K562 (cell line): ENCODE measurements at regions not wholly inside any gene's neighbourhood (a gene's known extent, or its start where the extent isn't known, plus 50 kb on each side); places are given as distances from the start of the nearest gene placed in this dataset.

Source experiments
- ATAC-seq: fragments of 200-7000 bp; cut with Tn5 transposase; 3 replicates; pipeline ENCODE4 v1.9.1; 2020; ENCODE audit warnings: moderate library complexity
- BruUV-seq: library from RNA; stranded (reverse); fragments of 400-500 nt; replicated peaks from 2 replicates; lab custom pipeline; 2021; lab: Mats Ljungman, UMichigan
- CTCF ChIA-PET: fragments of 300-600 bp; formaldehyde crosslinking; extraction: SDS; loops from one replicate; lab custom pipeline; 2021; ENCODE audit warnings: low intra/inter-chr PET ratio; lab: Yijun Ruan, JAX
- POLR2A ChIA-PET: fragments of 300-600, 350-650 bp; sonication (Branson Sonifier 250); formaldehyde crosslinking; extraction: SDS; loops from one replicate; lab custom pipeline; 2021; ENCODE audit warnings: antibody characterized with exemption, inconsistent platforms; lab: Yijun Ruan, JAX
- DNase-seq, 4 experiments: peaks; one replicate each; pipeline versions ENCODE4 v3.0.0 to v3.0.0-alpha.2; 2011 to 2018; ENCODE audit warnings: low spot score in 3 of 4, mixed read lengths in 3 of 4; ENCODE audit errors: extremely low read depth in 1 of 4
- FAIRE-seq: peaks from 2 replicates; lab custom pipeline; 2011; peaks lifted over from hg19 to GRCh38; lab: Jason Lieb, UNC
- H2AFZ ChIP-seq: 2 replicates; pipeline ENCODE4 v1.6.0; 2011; ENCODE audit warnings: low read depth, low read length, control low read depth, inconsistent platforms
- H3K27ac ChIP-seq: fragments of 200-600 bp; 3 replicates; pipeline ENCODE4 v1.8.0; 2011; ENCODE audit warnings: low read depth, mild to moderate bottlenecking, control low read depth, inconsistent platforms, low read length, moderate library complexity, mixed read lengths; ENCODE audit errors: extremely low read depth
- H3K27me3 ChIP-seq, 2 experiments: fragments of 300-600 bp in 1 of 2; 2 replicates in 1 of 2; 3 replicates in 1 of 2; pipeline versions ENCODE4 v1.6.0 to v1.8.0; 2011; ENCODE audit warnings: inconsistent platforms in 2 of 2, low read length in 2 of 2, mild to moderate bottlenecking in 1 of 2, mixed read lengths in 1 of 2, moderate library complexity in 1 of 2; ENCODE audit not compliant: control insufficient read depth in 2 of 2, insufficient read depth in 2 of 2
- H3K36me3 ChIP-seq: fragments of 300-600 bp; 3 replicates; pipeline ENCODE4 v1.8.0; 2011; ENCODE audit warnings: mild to moderate bottlenecking, low read length, inconsistent platforms; ENCODE audit not compliant: control insufficient read depth, insufficient read depth
- H3K4me1 ChIP-seq, 2 experiments: fragments of 200-600 bp in 1 of 2; replicated peaks in 1 of 2; 2 replicates in 1 of 2; 3 replicates in 1 of 2; pipeline versions ENCODE4 v1.5.1 to v1.8.0; 2011; ENCODE audit warnings: inconsistent platforms in 2 of 2, low read length in 2 of 2, mild to moderate bottlenecking in 1 of 2, mixed read lengths in 1 of 2, moderate library complexity in 1 of 2; ENCODE audit not compliant: control insufficient read depth in 2 of 2, insufficient read depth in 2 of 2
- H3K4me2 ChIP-seq: 2 replicates; pipeline ENCODE4 v1.6.1; 2011; ENCODE audit warnings: low read length, control low read depth, inconsistent platforms, mixed read lengths; ENCODE audit not compliant: insufficient read depth
- H3K4me3 ChIP-seq: fragments of 200-600 bp; sonication (generic), shearing (Covaris generic); 2 replicates; pipeline ENCODE4 v1.5.1; 2016; ENCODE audit warnings: control low read depth, inconsistent platforms
- H3K79me2 ChIP-seq: fragments of 200-600 bp; 3 replicates; pipeline ENCODE4 v1.8.0; 2011; ENCODE audit warnings: low read length, inconsistent platforms; ENCODE audit not compliant: control insufficient read depth, insufficient read depth
- H3K9ac ChIP-seq, 2 experiments: 2 replicates each; pipeline versions ENCODE4 v1.6.0 to v1.6.1; 2011; ENCODE audit warnings: low read depth in 2 of 2, low read length in 2 of 2, control low read depth in 1 of 2, inconsistent platforms in 1 of 2, mild to moderate bottlenecking in 1 of 2, mixed read lengths in 1 of 2; ENCODE audit not compliant: insufficient read depth in 1 of 2
- H3K9me1 ChIP-seq: one replicate; pipeline ENCODE4 v1.6.0; 2011; ENCODE audit warnings: inconsistent platforms, mild to moderate bottlenecking, low read length, moderate library complexity; ENCODE audit not compliant: control insufficient read depth, insufficient read depth
- H3K9me3 ChIP-seq: replicated peaks from 2 replicates; pipeline ENCODE4 v1.5.1; 2011; ENCODE audit warnings: low read depth, low read length, inconsistent platforms; ENCODE audit not compliant: control insufficient read depth, insufficient read depth
- H4K20me1 ChIP-seq: replicated peaks from 2 replicates; pipeline ENCODE4 v1.6.1; 2011; ENCODE audit warnings: low read length, inconsistent platforms, mixed read lengths; ENCODE audit not compliant: control insufficient read depth, insufficient read depth
- ARID1B ChIP-seq: fragments of 450-650 bp; IDR thresholded peaks from 2 replicates; pipeline ENCODE4 v1.6.1; 2016; ENCODE audit warnings: antibody characterized with exemption, mild to moderate bottlenecking, inconsistent platforms
- KLF10 ChIP-seq: fragments of 250-450 bp; sonication (Bioruptor Pico); IDR thresholded peaks from 2 replicates; pipeline ENCODE4 v1.6.1; 2021; ENCODE audit warnings: matching md5 sums
- MGA ChIP-seq: fragments of 450-650 bp; IDR thresholded peaks from 2 replicates; pipeline ENCODE4 v1.6.1; 2016; ENCODE audit warnings: mild to moderate bottlenecking, moderate library complexity
- NFIX ChIP-seq: fragments of 250-450 bp; sonication (Bioruptor Pico); IDR thresholded peaks from 2 replicates; pipeline ENCODE4 v1.4.0; 2020; ENCODE audit warnings: low read depth, mild to moderate bottlenecking, moderate library complexity
- RUNX1 ChIP-seq: sonication (generic); IDR thresholded peaks from 2 replicates; pipeline ENCODE4 v1.6.1; 2016; ENCODE audit warnings: antibody characterized with exemption, low read depth
- SMARCA5 ChIP-seq: fragments of 450-650 bp; IDR thresholded peaks from 2 replicates; pipeline ENCODE4 v1.6.1; 2016
- ZNF146 ChIP-seq: IDR thresholded peaks from one replicate; pipeline ENCODE4 v1.6.1; 2018; ENCODE audit warnings: missing compliant biosample characterization; ENCODE audit not compliant: unreplicated experiment
- ZNF79 ChIP-seq: fragments of 250-450 bp; sonication (Bioruptor Pico); IDR thresholded peaks from 2 replicates; pipeline ENCODE4 v1.4.0; 2020; ENCODE audit warnings: low read depth, mild to moderate bottlenecking, moderate library complexity
- in situ Hi-C: fragments of 300-500 bp; cut with MboI; formaldehyde crosslinking; loops from 4 replicates; pipeline ENCODE4 v1.15.0; 2018; ENCODE audit warnings: inconsistent platforms, mixed read lengths
- intact Hi-C: fragments of 100-400 bp; cut with micrococcal nuclease; formaldehyde crosslinking; loops from 2 replicates; pipeline ENCODE4 v1.14.2; 2022

GRCh38 chr2:173580956-173581355, 226.3 kb downstream of the CDCA7 start:
- no peaks in the 10 kb centered on the region for H3K9me3 ChIP-seq
- ChIA-PET CTCF (no interaction called here), POLR2A (interaction anchor here (0.6 kb wide), 1 partner anchor 748 kb away, joined by 3 read pairs; no protein-coding TSS in a partner anchor)
- TF ChIP-seq MGA (no peak), SMARCA5 (no peak), ZNF146 (CRISPR knock-in tag) (no peak), ARID1B (no peak), NFIX (CRISPR knock-in tag) (no peak), ZNF79 (CRISPR knock-in tag) (no peak), RUNX1 (no peak), KLF10 (CRISPR knock-in tag) (no peak)
- no peak overlapping the region for H3K4me3 ChIP-seq
- intact Hi-C loops (no loop called here), in situ Hi-C loops (no loop called here)
- no peaks in the 10 kb centered on the region for H3K9me1 ChIP-seq
- H3K4me2 ChIP-seq, result no peak overlapping the region
- 0 out of 2 replicates have a peak, but pooled peaks cover 4% of the 10 kb centered on the region for H4K20me1 ChIP-seq
- no peak overlapping the region for H3K27ac ChIP-seq
- BruUV-seq, result no TSS peak
- no peak overlapping the region for H3K9ac ChIP-seq
- no peaks in the 10 kb centered on the region for H3K4me1 ChIP-seq
- H3K36me3 ChIP-seq, result no peaks in the 10 kb centered on the region
- no peak for DNase-seq
- 0 out of 5 replicates have a peak, but pooled peaks cover 0 to 6% of the 10 kb centered on the region in 2 experiments for H3K27me3 ChIP-seq
- no peak for ATAC-seq
- no peak overlapping the region for H2AFZ ChIP-seq
- H3K79me2 ChIP-seq, result no peaks in the 10 kb centered on the region
- FAIRE-seq, result no peak
